GM18505 (cell line): ENCODE measurements at regions not wholly inside any gene's neighbourhood (a gene's known extent, or its start where the extent isn't known, plus 50 kb on each side); places are given as distances from the start of the nearest gene placed in this dataset.

ENCODE experiments used
- ATAC-seq: cut with Tn5 transposase; IDR thresholded peaks from one replicate; pipeline ENCODE4 v1.9.1; 2021; ENCODE audit not compliant: unreplicated experiment
- POLR2A ChIP-seq: IDR thresholded peaks from 4 replicates; pipeline ENCODE4 v1.6.1; 2011; ENCODE audit warnings: borderline replicate concordance; ENCODE audit not compliant: insufficient read depth, insufficient read length; ENCODE audit errors: extremely low read depth

DNA sequence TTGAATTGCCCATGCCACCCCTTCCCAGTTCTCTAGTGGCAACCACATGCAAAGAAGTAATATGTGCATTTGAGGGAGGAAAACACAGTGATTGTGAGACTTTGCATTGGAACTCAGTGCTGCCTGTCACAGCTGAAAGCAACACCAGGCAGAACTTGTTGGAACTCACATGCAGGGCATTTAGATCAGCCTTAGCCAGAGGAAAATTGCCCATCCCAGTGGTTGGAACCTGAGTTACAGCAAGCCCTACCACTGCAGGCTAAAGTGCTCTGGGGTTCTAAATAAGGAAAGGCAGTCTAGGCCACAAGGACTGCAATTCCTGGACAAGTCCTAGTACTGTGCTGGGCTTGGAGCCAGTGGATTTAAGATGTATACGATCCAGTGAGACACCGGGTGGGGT is 245.3 kb upstream of the UFL1 start:
- no peak for TF ChIP-seq POLR2A
- ATAC-seq = no peak

DNA sequence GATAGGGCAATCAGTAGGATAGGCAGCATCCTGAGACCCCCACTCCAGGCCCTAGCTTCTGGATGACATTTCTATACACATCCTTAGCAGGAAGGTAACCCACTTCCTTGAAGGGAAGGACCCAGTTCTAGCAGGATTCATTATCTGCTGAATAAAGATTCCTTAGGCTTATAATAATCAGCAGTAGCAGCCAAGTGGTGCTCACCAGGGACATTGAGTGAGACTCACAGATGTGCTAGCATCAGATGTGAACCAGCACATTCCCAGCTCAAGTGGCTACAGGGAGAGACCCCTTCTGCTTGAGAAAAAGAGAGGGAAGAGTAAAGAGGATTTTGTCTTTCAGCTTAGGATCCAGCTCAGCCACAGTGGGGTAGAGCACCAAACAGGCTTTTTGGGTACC is 244.8 kb upstream of the UFL1 start:
- no peak for ATAC-seq
- no peak for TF ChIP-seq POLR2A

DNA sequence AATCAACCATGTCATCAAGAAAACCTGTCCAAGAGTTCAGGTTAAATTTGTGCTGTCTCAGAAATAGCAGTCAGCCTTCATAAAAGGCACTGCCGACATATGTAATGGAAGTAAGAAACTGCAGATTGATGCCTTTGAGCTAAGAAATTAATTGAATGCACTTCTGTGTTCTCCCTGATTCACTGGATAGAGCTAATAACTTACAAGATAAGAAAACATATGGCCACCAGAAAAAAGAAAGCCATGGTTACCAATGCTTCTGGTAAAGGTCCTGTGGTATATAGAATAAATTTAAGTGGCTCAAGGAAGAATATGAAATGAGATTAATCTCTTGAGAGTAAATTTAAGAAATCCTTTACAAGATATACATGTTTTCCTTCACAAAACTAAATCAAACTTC is 242.5 kb upstream of the UFL1 start:
- TF ChIP-seq POLR2A = no peak
- no peak for ATAC-seq

DNA sequence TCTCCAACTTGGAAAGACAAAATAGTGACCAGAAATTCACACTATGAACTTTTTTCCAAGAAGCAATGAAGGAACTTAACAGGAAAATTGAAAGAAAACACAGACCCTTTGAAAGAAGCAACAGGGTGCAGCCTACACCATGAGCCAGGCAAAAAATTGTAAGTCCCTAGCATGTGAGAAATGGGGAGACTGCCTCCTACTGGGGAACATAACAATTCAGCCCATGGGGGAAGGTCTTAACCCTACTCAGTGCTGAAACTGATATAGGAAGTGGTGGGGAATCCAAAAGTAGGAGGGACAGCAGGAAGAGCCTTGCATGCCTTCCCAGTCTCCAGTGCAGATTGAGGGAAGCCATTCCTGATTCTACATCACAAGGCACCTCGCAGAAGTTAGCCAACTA is 235.1 kb upstream of the UFL1 start:
- ATAC-seq = no peak
- TF ChIP-seq POLR2A = no peak

DNA sequence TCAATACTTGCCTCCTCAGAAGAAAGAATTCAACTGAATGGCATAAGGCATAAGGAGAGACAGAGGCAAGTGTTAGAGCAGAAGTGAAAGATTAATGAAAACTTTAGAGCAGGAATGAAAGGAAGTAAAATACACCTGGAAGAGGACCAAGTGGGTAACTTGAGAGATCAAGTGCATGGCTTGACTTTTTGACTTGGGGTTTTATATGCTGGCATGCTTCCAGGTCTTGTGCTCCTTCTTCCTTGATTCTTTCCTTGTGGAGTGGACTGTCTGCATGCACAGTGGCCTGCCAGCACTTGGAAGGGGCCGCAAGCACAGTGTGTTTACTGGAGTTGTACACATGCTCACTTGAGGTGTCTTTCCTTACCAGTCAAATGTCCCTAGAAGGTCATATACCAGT is 222.1 kb upstream of the UFL1 start:
- TF ChIP-seq POLR2A = no peak
- no peak for ATAC-seq

DNA sequence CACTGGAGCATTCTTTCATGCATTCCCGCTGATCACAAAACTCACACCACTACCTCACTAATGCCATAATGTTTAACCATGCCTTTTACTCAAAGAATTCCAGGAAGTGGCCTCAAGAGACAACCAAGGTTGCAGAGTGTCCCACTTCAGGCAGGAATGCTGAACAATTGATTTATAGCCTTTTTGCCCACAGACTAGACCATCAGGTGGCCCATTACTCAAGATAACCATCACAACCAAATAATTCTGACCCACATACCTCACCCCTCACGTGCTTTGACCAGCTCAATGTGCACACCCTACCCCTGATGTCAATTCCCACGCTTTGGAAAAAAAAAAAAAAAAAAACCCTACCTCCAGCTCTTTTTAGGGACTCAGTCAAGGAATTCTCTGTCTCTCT is 220.6 kb upstream of the UFL1 start:
- TF ChIP-seq POLR2A = no peak
- no peak for ATAC-seq

DNA sequence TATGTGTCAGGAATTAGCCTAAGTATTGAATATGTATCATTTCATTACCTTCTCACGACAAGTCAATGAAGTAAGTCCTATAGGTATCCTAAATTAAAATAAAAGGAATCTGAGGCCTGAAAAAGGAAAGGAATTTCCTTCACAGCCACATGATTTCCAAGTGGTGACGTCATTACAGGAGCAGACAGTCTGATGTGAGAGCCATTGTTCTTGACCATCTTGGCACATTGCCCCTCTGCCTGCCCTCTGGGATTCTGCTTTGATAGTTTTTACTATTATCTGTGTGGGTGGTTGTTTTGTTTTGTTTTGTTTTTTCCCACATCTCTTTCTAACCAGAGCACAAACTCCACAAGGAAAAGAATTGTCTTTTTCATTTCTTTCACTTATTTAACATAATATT is 219.8 kb upstream of the UFL1 start:
- ATAC-seq = no peak
- TF ChIP-seq POLR2A = no peak

DNA sequence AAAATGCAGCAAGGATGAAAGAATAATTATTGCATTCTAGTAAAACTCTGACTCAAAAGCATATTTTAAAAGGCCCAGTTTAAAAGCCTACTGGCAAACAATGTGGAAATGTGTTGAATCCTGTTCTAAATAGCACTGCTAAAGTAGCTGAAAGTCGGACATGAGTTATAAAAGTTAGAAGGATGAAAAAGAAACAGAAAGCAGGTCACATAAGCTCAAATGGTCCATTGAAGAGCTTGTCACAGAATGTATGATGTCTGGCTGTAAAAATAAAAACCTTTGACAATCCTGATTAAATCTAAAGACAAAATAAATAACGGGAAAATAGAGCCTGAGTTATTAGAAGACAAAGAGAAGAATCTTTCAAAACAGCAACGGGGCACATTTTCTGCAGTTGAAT is 218.6 kb upstream of the UFL1 start:
- no peak for ATAC-seq
- no peak for TF ChIP-seq POLR2A

DNA sequence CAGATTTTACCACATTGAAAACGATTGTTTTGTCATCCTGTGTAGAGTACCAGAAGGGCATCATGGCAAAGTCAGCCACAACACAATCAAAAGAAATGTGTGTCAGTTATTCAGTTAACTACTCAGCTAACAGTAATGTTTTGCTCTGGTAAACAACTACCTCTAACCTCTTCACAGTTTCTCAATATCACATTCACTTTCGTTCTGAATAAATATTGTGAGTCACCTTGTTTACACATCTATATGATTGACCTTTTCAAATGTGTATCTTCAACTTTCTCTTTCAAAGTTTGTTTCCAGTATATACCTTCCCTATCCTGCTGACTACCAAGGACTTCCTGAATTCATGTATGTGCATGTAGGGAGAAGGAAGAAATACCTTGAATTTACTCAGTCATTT is 216.6 kb upstream of the UFL1 start:
- peak; percentile 98 for ATAC-seq
- TF ChIP-seq POLR2A = no peak

DNA sequence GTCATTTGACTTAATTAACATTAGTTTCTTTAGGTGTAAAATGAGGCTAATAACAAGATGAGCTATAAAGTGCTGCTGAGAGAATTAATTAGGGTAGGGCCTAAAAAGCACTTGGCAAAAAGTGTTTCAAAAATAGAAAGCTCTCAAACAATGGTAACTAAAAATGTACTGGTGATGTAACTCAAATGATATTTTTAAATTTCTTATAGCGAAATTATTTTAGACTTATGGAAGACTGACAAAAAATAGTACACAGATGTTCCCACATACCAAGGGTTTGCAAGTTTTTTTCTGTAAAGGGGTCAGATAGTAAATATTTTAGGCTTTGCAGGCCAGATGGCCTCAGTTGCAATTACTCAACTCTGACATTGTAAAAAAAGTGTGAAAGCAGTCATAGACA is 190.7 kb upstream of the UFL1 start:
- no peak for ATAC-seq
- no peak for TF ChIP-seq POLR2A

DNA sequence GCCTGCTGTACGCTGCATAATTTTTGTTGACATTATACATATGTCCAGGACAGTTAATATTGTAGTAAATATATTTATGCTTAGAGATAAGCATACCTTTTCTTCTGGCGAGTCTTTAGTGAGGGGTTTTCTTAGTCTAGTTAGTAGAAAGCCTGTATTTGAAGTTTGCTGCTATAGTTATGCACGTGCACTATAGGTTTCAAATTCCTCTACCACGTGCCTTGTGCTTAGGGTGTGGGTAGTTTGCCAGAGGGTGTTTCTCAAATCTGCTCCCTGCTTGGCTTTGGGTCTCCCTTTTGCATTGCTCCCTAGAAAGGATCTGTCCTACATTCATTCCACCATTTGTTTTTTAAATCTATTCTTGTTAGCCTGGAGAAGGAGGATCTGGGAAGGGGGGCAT is 181.4 kb upstream of the UFL1 start:
- ATAC-seq = no peak
- no peak for TF ChIP-seq POLR2A

DNA sequence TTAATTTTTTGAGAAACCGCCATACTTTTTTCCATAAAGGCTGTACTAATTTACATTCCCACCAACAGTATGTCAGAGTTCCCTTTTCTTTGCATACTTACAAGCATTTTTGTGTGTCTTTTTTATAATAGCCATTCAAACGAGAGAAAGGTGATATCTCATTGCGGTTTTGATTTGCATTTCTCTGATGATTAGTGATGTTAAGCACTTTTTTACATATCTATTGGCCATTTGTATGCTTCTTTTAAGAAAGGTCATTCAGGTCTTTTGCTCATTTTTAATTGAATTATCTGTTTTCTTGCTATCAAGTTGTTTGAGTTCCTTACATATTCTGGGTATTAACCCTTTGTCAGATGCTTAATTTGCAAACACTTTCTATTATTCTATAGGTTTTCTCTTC is 176.1 kb upstream of the UFL1 start:
- ATAC-seq = no peak
- TF ChIP-seq POLR2A = no peak

DNA sequence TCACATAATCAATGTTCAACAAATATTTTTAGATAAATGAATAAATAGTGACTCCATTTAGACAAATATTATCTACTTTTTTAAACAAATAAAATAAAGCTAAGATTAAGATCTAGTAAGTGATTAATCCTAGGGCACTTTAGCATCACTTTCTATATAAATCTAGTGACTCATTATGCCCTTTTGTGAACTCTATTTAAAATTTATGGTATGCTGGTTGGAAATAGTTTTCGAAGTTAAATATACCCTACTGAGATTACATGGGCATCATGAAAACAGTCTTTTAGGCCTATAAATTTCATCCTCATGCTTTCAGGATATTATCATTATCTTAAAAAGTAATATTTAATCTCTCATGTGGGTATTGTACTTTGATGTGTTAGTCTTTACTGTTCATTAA is 140.4 kb upstream of the UFL1 start:
- no peak for TF ChIP-seq POLR2A
- ATAC-seq = no peak

DNA sequence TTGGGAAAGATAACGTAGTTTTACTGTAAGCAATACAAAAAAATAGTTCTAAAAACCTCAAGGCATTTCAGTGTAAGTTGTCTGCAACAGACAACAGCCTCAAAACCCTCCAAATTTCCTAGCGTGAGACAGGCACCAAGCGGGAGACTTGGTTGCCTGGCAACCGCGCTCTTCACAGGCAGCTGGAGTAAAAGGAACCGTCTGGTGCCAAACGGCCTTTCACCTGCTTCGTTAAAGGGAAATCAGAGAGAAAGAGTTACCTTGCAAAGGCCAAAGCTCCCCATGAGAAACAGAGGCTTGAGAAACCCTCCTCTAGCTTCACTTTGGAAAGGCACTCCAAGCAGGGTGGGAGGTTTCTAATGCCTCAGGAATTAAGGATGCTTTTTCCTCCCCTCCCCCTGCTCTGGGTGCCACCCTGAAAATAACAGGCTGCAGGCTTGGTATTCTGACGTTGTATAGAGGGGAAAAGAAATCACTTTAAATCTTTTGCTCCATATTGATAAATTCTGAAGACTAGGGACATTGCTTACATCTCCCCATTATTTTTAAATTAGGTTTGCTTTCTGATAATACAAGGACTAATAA is 129.7 kb upstream of the UFL1 start:
- no peak for TF ChIP-seq POLR2A
- ATAC-seq = no peak

DNA sequence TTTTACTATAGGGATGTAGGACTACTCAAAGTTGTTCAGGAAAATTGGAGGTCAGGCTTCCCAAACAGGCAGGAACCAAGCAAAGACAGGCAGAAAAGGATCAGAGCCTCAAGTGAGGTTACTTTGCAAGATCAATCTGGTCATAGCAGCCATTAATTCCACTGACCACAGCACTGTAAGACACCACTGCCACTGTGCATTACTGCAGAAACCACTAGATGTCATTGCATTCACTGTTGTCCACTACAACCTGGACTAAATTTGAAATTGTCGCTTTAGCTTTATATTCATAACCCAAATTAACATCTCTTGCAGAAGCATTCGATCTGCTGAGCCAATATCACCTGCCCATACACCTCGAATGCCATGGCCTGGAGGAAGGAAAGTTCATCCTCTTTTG is 126.9 kb upstream of the UFL1 start:
- TF ChIP-seq POLR2A = no peak
- no peak for ATAC-seq

DNA sequence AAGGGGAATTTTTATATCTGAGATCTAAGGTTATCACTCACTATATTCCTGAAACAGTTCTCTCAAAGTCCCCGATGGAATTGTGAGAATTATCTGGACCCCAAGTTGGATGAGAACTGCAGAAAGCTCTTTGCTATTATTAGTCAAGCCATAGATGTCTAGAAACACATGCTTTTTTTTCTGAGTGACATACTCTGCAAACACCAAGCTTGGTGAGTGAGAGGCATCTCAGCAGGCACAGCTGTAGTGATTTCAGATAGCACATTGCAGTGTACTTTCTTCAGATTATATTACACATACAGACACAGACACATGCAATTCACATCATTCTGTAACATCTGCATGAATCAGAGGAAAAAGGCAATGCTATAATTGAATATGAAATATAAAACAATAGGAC is 111.1 kb upstream of the UFL1 start:
- ATAC-seq = no peak
- no peak for TF ChIP-seq POLR2A

DNA sequence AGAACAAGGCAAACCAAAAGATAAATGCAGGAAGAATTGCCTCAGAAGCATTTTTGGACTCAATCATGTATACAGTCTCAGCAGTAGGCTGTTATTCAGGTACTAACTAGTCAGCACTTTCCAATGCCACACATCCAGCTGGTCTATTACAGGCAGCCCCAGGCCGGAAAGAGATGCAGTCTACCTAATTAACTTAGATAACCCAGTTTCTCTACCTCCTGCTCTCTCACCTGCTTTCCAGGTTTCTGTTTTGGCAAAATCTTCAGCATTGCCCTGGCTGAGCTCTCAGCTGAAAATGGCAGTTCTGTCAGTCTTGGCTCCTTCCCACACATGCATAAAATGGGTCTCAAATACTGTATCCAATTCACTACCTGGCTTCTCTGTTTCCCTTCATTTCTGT is 101.3 kb upstream of the UFL1 start:
- ATAC-seq = no peak
- no peak for TF ChIP-seq POLR2A

DNA sequence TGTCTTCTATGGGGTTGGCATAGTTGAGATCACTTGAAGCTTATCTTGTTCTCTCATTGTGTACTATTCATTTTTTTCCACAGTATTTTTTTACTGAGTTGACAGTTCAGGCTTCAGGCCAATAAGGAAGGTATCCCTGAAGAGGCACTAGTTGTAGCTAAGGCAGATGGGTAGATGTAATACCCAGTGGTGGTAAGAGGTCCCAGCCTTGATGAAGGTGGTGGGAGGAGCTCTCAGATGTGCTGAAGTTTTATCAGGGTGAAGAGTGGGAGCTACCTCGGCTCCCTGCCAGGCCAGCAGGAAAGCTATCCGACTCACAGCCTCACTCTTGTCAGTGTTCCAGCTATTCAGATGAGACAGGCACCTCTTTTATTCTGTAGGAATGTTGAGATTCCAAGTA is 87.7 kb upstream of the UFL1 start:
- ATAC-seq = no peak
- no peak for TF ChIP-seq POLR2A
